IMR-90 (cell line): ENCODE measurements at regions not wholly inside any gene's neighbourhood (a gene's known extent, or its start where the extent isn't known, plus 50 kb on each side); places are given as distances from the start of the nearest gene placed in this dataset.

Experiments
- ATAC-seq: fragments of 200-7000 bp; cut with Tn5 transposase; 2 replicates; pipeline ENCODE4 v1.9.1; 2020; ENCODE audit warnings: low read depth, mild to moderate bottlenecking, moderate library complexity
- BruUV-seq: library from RNA; stranded (reverse); fragments of 400-500 nt; replicated peaks from 2 replicates; lab custom pipeline; 2021; lab: Mats Ljungman, UMichigan
- CTCF ChIA-PET: fragments of 300-600 bp; formaldehyde crosslinking; extraction: SDS; loops from one replicate; lab custom pipeline; 2021; ENCODE audit warnings: antibody characterized with exemption; lab: Yijun Ruan, JAX
- POLR2A ChIA-PET: fragments of 300-600 bp; sonication (Branson Sonifier 250); formaldehyde crosslinking; loops from one replicate; lab custom pipeline; 2022; ENCODE audit warnings: antibody characterized with exemption; ENCODE audit not compliant: unreplicated experiment; lab: Charles Lee
- DNase-seq: peaks from one replicate; pipeline ENCODE4 v3.0.0; 2013
- H2AFZ ChIP-seq: replicated peaks from 2 replicates; pipeline ENCODE3; 2013; ENCODE audit warnings: low read length, mild to moderate bottlenecking; ENCODE audit not compliant: poor library complexity
- H2AK5ac ChIP-seq: 2 replicates; pipeline ENCODE4 v1.6.1; 2013; ENCODE audit warnings: low read depth, low read length, inconsistent platforms
- H2AK9ac ChIP-seq: replicated peaks from 2 replicates; pipeline ENCODE3; 2013; ENCODE audit warnings: mild to moderate bottlenecking, low read depth, low read length, moderate library complexity; ENCODE audit not compliant: poor library complexity
- H2BK120ac ChIP-seq: 2 replicates; pipeline ENCODE4 v1.6.1; 2013; ENCODE audit warnings: low read depth, low read length, inconsistent platforms
- H2BK15ac ChIP-seq: 3 replicates; pipeline ENCODE4 v1.6.1; 2013; ENCODE audit warnings: low read depth, low read length, inconsistent platforms
- H2BK20ac ChIP-seq: 2 replicates; pipeline ENCODE4 v1.6.1; 2013; ENCODE audit warnings: low read depth, mild to moderate bottlenecking, inconsistent platforms, low read length, moderate library complexity
- H2BK5ac ChIP-seq: 2 replicates; pipeline ENCODE4 v1.6.1; 2013; ENCODE audit warnings: mild to moderate bottlenecking, low read depth, low read length, inconsistent platforms; ENCODE audit not compliant: poor library complexity, severe bottlenecking
- H3K14ac ChIP-seq: replicated peaks from 2 replicates; pipeline ENCODE4 v1.6.1; 2013; ENCODE audit warnings: low read depth, low read length, inconsistent platforms
- H3K18ac ChIP-seq: 2 replicates; pipeline ENCODE4 v1.6.1; 2013; ENCODE audit warnings: low read depth, low read length, control low read depth
- H3K23ac ChIP-seq: 2 replicates; pipeline ENCODE4 v1.6.1; 2013; ENCODE audit warnings: low read depth, low read length, inconsistent platforms
- H3K27ac ChIP-seq: 2 replicates; pipeline ENCODE4 v1.5.1; 2013; ENCODE audit warnings: mild to moderate bottlenecking, control low read depth, low read length; ENCODE audit not compliant: insufficient read depth
- H3K27me3 ChIP-seq: 2 replicates; pipeline ENCODE4 v1.6.1; 2013; ENCODE audit warnings: low read length; ENCODE audit not compliant: control insufficient read depth, insufficient read depth
- H3K36me3 ChIP-seq: 2 replicates; pipeline ENCODE4 v1.6.1; 2013; ENCODE audit warnings: low read length, mixed read lengths; ENCODE audit not compliant: control insufficient read depth, insufficient read depth
- H3K4ac ChIP-seq: 2 replicates; pipeline ENCODE4 v1.6.1; 2013; ENCODE audit warnings: low read depth, low read length, inconsistent platforms
- H3K4me1 ChIP-seq: 2 replicates; pipeline ENCODE4 v1.6.1; 2013; ENCODE audit warnings: low read length, mixed read lengths; ENCODE audit not compliant: control insufficient read depth, insufficient read depth
- H3K4me2 ChIP-seq: 2 replicates; pipeline ENCODE4 v1.6.1; 2013; ENCODE audit warnings: low read depth, mild to moderate bottlenecking, control low read depth, low read length, moderate library complexity
- H3K4me3 ChIP-seq: 2 replicates; pipeline ENCODE4 v1.5.1; 2013; ENCODE audit warnings: low read depth, mild to moderate bottlenecking, control low read depth, low read length, moderate library complexity; ENCODE audit not compliant: insufficient read depth
- H3K56ac ChIP-seq: 2 replicates; pipeline ENCODE4 v1.6.1; 2013; ENCODE audit warnings: low read length, inconsistent platforms; ENCODE audit not compliant: insufficient read depth; ENCODE audit errors: extremely low read depth
- H3K79me1 ChIP-seq, 2 experiments: 2 replicates each; pipeline ENCODE4 v1.6.1; 2013; ENCODE audit warnings: low read length in 2 of 2, inconsistent platforms in 1 of 2, low read depth in 1 of 2
- H3K9ac ChIP-seq: 2 replicates; pipeline ENCODE4 v1.6.1; 2013; ENCODE audit warnings: low read depth, low read length, control low read depth
- H3K9me1 ChIP-seq: 2 replicates; pipeline ENCODE4 v1.6.1; 2013; ENCODE audit warnings: low read length, inconsistent platforms; ENCODE audit not compliant: insufficient read depth
- H3K9me3 ChIP-seq: 2 replicates; pipeline ENCODE4 v1.6.1; 2013; ENCODE audit warnings: low read length; ENCODE audit not compliant: control insufficient read depth, insufficient read depth
- H4K20me1 ChIP-seq: 2 replicates; pipeline ENCODE4 v1.6.1; 2013; ENCODE audit warnings: low read length, inconsistent platforms; ENCODE audit not compliant: insufficient read depth
- H4K5ac ChIP-seq: 2 replicates; pipeline ENCODE4 v1.6.1; 2013; ENCODE audit warnings: mild to moderate bottlenecking, low read depth, low read length, control low read depth
- H4K8ac ChIP-seq, 2 experiments: 2 replicates each; pipeline ENCODE4 v1.6.1; 2013; ENCODE audit warnings: low read depth in 2 of 2, low read length in 2 of 2, control low read depth in 1 of 2, inconsistent platforms in 1 of 2
- H4K91ac ChIP-seq: 2 replicates; pipeline ENCODE4 v1.6.1; 2013; ENCODE audit warnings: low read depth, low read length, inconsistent platforms; ENCODE audit not compliant: insufficient read depth
- CHD1 ChIP-seq: IDR thresholded peaks from 2 replicates; pipeline ENCODE4 v1.6.1; 2012; ENCODE audit warnings: low read depth, low read length, improper control_type of control experiment
- CTCF ChIP-seq: conservative IDR thresholded peaks from 2 replicates; pipeline ENCODE4 v1.5.1; 2012; ENCODE audit warnings: mild to moderate bottlenecking, low read depth, low read length, improper control_type of control experiment
- ELK1 ChIP-seq: fragments of 150-350 bp; IDR thresholded peaks from 2 replicates; pipeline ENCODE4 v1.6.1; 2016; ENCODE audit warnings: low read depth, mild to moderate bottlenecking, low read length, moderate library complexity, borderline replicate concordance
- MAFK ChIP-seq: IDR thresholded peaks from 2 replicates; pipeline ENCODE4 v1.6.1; 2012; ENCODE audit warnings: low read depth, low read length, improper control_type of control experiment
- MXI1 ChIP-seq: IDR thresholded peaks from 2 replicates; pipeline ENCODE4 v1.6.1; 2012; ENCODE audit warnings: low read depth, mild to moderate bottlenecking, low read length, moderate library complexity, borderline replicate concordance
- RAD21 ChIP-seq: IDR thresholded peaks from 2 replicates; pipeline ENCODE4 v1.6.1; 2012; ENCODE audit warnings: low read length, improper control_type of control experiment
- USF2 ChIP-seq: fragments of 150-350 bp; IDR thresholded peaks from 2 replicates; pipeline ENCODE4 v1.6.1; 2017; ENCODE audit warnings: mild to moderate bottlenecking, antibody characterized with exemption, low read length, low read depth
- WGBS, 2 experiments: methylation state at CpG; one replicate each; pipeline versions ENCODE4 v1.1.5 to v1.1.7; 2013; ENCODE audit warnings: missing lambda C conversion rate in 2 of 2; ENCODE audit not compliant: insufficient read length in 1 of 2; ENCODE audit errors: extremely low coverage in 2 of 2; 5-methylcytosine and 5-hydroxymethylcytosine counted together
- dilution Hi-C: fragments of 300-500 bp; cut with HindIII; formaldehyde crosslinking; loops from one replicate; pipeline ENCODE4 v1.14.3; 2018; ENCODE audit warnings: low sequenced_read_pairs; ENCODE audit not compliant: unreplicated experiment
- in situ Hi-C: fragments of 300-500 bp; cut with MboI; formaldehyde crosslinking; loops from 3 replicates; pipeline ENCODE4 v1.14.3; 2019; ENCODE audit warnings: low sequenced_read_pairs, inconsistent platforms, mixed read lengths
- intact Hi-C: fragments of 100-400 bp; cut with micrococcal nuclease; formaldehyde crosslinking; loops from 2 replicates; pipeline ENCODE4 v1.10.0; 2022

GRCh38 chr4:16450031-16450430, 223.8 kb upstream of the TAPT1 start:
- WGBS, 2 experiments = 0% methylated on average over 2 of the region's 3 CpGs; no CpG with 5 or more reads in 1 of the 2 experiments
- Histone ChIP-seq H2AK9ac (no peak overlapping the region), H3K9ac (no peak overlapping the region), H4K5ac (no peak overlapping the region), H3K9me1 (no peaks in the 10 kb centered on the region), H3K4me3 (no peak overlapping the region), H3K36me3 (no peaks in the 10 kb centered on the region), H3K27ac (no peak overlapping the region), H3K27me3 (peaks cover 14% of the 10 kb centered on the region), H2BK5ac (no peak overlapping the region), H3K4me1 (no peaks in the 10 kb centered on the region), H4K8ac (no peak overlapping the region), H2AFZ (no peak overlapping the region), H2BK20ac (no peak overlapping the region), H3K4me2 (no peak overlapping the region), H3K4ac (no peak overlapping the region), H2BK15ac (no peak overlapping the region), H3K23ac (no peak overlapping the region), H3K18ac (no peak overlapping the region), H3K56ac (no peak overlapping the region), H2AK5ac (no peak overlapping the region), H3K14ac (no peak overlapping the region), H4K91ac (no peak overlapping the region), H3K79me1 (no peaks in the 10 kb centered on the region), H3K9me3 (no peaks in the 10 kb centered on the region), H2BK120ac (no peak overlapping the region), H4K20me1 (no peaks in the 10 kb centered on the region)
- ChIA-PET CTCF (no interaction called here), POLR2A (no interaction called here)
- intact Hi-C loops (loop anchor here (1.0 kb wide), 1 partner anchor 997 kb away; no protein-coding TSS in a partner anchor), in situ Hi-C loops (no loop called here), dilution Hi-C loops (no loop called here)
- TF ChIP-seq CHD1 (no peak), CTCF (no peak), MAFK (no peak), MXI1 (no peak), ELK1 (no peak), RAD21 (no peak), USF2 (no peak)
- DNase-seq = no peak
- ATAC-seq = no peak
- no TSS peak for BruUV-seq
